ENCODE measurements at regions not wholly inside any gene's neighbourhood (a gene's known extent, or its start where the extent isn't known, plus 50 kb on each side); places are given as distances from the start of the nearest gene placed in this dataset.

DNA sequence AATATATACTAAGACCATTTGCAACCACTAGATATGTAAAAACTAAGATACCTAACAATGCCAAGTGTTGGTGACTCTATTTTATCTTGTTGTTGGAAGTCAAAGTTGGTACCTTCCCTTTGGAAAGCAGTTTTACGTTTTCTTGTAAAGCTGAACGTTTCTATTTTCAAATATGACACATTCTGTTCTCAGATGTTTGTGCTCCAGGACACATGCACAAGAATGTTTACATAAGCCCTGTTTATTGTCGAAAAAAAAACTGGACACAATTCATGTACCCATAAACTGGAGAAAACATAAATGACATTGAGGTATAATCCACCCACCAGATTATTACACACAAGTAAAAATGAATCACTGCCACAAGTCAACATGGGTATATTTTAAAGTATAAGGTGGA lies 967.4 kb downstream of the BCL11B start:
- TF ChIP-seq POLR2A (IDR thresholded peaks at IDR 0.05; ENCODE audit: low read length) (no peak), GATA1 (IDR thresholded peaks at IDR 0.05; ENCODE audit: low read depth, low read length) (no peak)
- no peak for DNase-seq

DNA sequence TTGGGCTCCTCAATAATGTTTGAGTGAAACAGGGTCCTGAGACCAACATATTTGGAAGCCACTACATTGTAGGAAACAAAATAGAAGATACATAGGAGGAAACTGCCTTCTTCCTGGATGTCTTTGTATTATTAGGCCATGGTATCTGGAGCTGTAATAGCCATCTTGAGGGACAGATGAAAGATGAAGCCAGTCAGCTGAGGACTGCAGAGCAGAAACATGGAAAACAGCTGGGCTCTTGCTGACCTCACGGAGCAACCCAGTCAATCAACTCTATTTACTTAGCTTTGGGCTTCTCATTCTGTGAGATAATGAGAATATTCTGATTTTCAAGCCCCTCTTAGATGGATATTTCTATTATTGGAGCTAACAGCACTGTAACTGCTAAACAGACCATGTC lies 962.4 kb downstream of the BCL11B start:
- TF ChIP-seq GATA1 (IDR thresholded peaks at IDR 0.05; ENCODE audit: low read depth, low read length) = no peak
- no peak for TF ChIP-seq POLR2A (IDR thresholded peaks at IDR 0.05; ENCODE audit: low read length)

DNA sequence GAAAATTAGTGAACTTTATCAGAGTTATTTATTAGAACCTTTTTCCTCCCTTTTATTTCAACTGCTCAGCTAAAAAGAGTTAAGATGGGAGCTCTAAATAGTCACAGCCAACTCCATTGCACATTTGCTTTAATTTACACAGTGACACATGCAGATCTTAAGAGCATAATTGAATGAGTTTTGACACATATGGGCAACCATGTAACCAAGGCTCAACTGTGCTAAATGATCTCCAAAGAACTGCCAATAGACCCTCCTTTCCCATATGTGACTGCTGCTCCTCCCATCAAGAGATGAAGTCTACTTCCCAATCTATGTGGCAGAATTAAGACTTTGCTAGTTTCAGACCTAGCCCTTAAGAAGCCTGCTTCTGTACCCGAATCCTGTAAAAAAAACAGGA lies 960.0 kb downstream of the BCL11B start:
- no peak for TF ChIP-seq POLR2A (IDR thresholded peaks at IDR 0.05; ENCODE audit: low read length)
- no peak for TF ChIP-seq GATA1 (IDR thresholded peaks at IDR 0.05; ENCODE audit: low read depth, low read length)
- no peak for DNase-seq

More for the DNA sequence above, 962.4 kb downstream of the BCL11B start:
- DNase-seq = no peak

DNA sequence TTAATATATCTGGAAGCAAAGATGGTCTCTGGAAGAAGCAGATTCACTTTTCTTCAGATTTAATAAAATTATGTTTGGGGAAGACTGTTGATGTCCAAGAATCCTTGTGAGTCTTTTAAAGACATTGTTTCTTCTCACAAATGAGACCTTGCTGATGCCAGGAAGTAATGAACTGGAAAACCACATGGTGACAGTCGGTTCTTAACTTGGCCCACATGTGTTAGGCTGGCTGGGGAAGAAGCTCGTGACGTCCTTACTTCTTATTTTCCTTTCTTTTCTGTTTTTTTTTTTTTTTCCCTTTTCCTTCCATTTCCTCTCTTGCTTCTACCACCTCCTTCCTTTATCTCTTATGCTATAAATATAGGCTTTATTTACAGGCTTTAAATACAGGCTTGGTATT lies 950.2 kb downstream of the BCL11B start:
- TF ChIP-seq POLR2A (IDR thresholded peaks at IDR 0.05; ENCODE audit: low read length) (no peak), GATA1 (IDR thresholded peaks at IDR 0.05; ENCODE audit: low read depth, low read length) (no peak)
- DNase-seq = no peak

DNA sequence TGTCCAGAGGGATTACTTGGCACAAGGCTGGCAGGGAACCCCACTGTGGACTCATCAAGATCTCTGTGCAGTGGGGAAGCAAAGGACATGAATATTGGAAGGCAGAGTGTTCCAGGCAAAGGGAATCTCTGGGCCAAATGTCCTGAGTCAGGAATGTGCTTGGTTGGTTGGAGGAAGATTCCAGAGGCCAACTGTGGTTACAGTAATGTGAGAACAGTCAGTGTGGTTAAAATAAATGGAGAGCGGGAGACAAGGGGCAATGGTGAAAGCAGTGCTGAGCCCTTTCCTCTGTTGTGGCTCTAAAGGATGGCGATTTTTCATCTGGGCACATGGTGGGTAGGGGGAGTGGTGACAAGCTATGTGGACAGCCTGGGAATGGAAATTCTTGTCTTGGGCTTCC lies 948.2 kb downstream of the BCL11B start:
- no peak for TF ChIP-seq GATA1 (IDR thresholded peaks at IDR 0.05; ENCODE audit: low read depth, low read length)
- TF ChIP-seq POLR2A (IDR thresholded peaks at IDR 0.05; ENCODE audit: low read length) = no peak
- no peak for DNase-seq

DNA sequence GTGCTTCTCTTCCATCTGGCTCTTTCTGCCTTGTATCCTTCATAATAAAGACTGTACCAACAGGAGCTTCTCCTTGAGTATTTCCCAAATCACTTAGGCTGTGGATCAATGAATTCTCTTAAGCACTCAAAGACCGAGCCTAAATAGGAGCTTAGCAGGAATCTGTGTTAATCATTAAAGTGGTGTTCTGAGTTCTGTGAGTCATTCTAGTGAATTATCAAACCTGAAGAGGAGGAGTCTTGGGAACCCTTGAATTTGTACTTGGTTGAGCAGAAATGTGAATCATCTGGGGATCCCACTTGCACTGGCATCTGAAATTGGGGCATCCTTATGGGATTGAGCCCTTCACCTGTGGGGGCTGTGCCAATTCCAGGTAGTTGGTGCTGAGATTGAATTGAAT lies 946.2 kb downstream of the BCL11B start:
- no peak for DNase-seq
- TF ChIP-seq POLR2A (IDR thresholded peaks at IDR 0.05; ENCODE audit: low read length) = no peak
- no peak for TF ChIP-seq GATA1 (IDR thresholded peaks at IDR 0.05; ENCODE audit: low read depth, low read length)

DNA sequence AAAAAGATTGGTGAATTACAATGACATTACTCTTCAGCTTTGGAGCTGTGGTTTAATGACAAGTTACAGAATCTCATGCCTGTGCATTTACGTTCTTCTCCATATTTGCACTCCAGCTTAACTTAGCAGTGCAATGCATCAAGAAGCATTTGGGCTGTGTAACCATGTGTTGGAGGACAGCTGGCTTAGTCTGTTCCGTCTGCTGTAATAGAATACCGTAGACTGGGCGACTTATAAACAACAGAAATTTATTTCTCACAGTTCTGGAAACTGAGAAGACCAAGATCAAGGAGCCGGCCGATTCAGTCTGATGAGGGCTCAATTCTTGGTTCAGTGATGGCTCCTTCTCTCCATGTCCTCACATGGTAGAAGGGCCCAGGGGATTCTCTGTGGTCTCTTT lies 943.5 kb downstream of the BCL11B start:
- TF ChIP-seq GATA1 (IDR thresholded peaks at IDR 0.05; ENCODE audit: low read depth, low read length) (no peak), POLR2A (IDR thresholded peaks at IDR 0.05; ENCODE audit: low read length) (no peak)
- no peak for DNase-seq

DNA sequence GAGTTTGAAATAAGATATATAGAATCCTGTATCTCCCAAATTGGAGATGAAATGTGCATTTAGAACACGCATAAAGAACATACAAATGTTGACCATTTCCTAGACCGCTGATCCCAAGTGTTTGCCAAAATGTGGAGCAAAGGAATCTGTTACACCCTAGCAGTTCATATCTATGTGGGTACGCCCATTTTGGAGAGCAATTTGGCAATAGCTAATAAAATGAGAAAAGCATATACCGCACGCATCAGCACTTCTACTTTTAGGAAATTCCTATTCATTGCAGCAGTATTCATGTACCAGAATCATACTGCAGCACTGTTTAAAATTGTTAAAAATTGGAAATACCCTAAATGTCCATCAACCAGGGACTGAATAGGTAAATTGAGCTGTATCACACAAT lies 937.8 kb downstream of the BCL11B start:
- DNase-seq = no peak
- TF ChIP-seq GATA1 (IDR thresholded peaks at IDR 0.05; ENCODE audit: low read depth, low read length) (no peak), POLR2A (IDR thresholded peaks at IDR 0.05; ENCODE audit: low read length) (no peak)

DNA sequence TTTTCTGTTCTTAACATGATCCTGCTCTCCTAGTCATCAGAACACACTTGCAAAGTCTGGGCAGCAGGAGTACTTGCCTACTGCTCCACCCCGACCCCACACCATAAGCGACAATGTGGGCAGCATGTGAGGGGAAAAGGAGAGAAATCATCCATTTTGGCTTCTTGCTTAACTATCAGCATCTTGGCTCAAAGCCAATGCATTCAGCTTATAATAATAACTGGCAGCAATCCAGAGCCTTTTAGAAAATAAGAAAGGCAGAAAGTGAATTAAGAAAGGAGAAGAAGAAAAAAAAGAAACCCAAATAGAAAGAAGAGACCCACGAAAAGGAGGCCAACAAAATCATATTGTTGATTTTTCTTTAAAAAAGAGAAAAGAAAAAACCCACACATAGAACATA lies 930.8 kb downstream of the BCL11B start:
- DNase-seq = no peak
- TF ChIP-seq GATA1 (IDR thresholded peaks at IDR 0.05; ENCODE audit: low read depth, low read length) = no peak
- no peak for TF ChIP-seq POLR2A (IDR thresholded peaks at IDR 0.05; ENCODE audit: low read length)

DNA sequence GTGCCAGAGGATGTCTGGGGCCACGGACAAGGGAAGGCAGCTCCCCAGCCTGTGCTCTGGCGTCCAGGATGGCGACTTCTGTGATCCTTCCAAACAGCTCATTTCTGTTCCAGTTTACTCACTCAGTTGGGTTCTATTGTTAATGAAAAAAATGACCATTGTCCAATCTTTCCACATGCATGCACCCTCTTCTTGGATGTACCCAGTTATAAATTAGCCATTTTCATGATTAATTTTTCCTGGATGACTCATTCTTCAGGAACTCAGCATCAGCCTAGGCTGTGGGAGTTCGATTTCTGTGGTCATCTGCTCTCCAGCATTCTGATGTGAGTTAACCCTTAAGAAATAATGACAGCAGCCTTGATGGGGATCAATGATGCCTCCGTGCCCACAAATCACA lies 926.8 kb downstream of the BCL11B start:
- DNase-seq = no peak

DNA sequence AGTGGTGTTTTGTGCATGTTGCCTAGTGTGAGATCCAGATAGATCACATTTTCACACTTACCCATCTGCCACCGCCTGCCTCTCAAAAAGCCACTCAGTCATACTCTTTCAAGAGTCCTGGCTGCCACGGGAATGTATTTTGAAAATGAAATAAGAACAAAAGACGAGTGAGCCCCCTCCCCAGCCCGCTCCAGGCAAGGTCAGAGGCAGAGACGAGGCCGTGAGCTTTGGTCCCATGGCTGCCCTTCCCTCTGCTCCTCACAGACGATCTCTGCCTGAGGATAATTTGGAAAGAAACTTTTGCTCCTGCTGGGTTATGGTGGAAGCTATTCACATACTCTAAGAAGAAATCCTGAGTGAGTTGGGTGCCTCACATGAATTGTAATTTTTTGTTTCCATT lies 924.3 kb downstream of the BCL11B start:
- no peak for DNase-seq
- TF ChIP-seq GATA1 (IDR thresholded peaks at IDR 0.05; ENCODE audit: low read depth, low read length) = no peak
- no peak for TF ChIP-seq POLR2A (IDR thresholded peaks at IDR 0.05; ENCODE audit: low read length)

More for the DNA sequence above, 926.8 kb downstream of the BCL11B start:
- TF ChIP-seq GATA1 (IDR thresholded peaks at IDR 0.05; ENCODE audit: low read depth, low read length) (no peak), POLR2A (IDR thresholded peaks at IDR 0.05; ENCODE audit: low read length) (no peak)

DNA sequence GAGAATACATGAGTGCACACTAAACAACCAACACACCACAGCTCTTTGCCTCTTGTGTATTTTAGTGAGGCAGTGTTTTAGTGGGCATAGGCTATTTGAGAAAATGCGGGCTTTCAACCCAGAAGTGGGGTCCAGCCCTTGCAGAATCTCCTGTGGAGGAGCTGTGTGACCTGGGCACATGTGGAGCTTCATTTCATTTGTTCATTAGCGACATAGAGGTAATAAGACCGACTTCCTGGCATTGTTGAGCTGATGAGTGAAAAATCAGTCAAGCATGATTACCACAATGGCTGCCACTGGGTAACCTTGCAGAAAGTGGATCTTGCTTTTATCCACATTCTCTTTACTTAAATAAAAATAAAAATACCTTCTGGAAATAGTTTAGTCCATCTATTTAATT lies 923.5 kb downstream of the BCL11B start:
- TF ChIP-seq POLR2A (IDR thresholded peaks at IDR 0.05; ENCODE audit: low read length) (no peak), GATA1 (IDR thresholded peaks at IDR 0.05; ENCODE audit: low read depth, low read length) (no peak)
- no peak for DNase-seq

DNA sequence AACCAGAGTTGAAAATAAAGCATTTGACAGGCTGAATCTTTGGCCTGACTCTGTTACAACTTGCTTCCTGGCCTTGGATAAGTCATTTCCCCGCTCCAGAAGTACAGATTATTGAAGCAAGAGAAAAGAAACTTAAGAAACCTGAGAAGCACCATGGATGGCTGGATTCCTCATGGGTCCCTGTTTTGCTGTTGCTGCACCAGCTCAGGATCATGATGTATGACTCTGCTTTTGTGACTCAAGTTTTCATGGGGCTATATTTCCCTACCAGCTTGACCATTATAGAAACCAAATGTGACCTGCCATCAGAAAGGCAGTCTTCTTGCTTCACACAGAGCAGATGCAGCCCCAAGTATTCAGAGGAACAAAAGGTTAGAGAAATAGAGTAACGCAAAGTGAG lies 921.8 kb downstream of the BCL11B start:
- DNase-seq = no peak

DNA sequence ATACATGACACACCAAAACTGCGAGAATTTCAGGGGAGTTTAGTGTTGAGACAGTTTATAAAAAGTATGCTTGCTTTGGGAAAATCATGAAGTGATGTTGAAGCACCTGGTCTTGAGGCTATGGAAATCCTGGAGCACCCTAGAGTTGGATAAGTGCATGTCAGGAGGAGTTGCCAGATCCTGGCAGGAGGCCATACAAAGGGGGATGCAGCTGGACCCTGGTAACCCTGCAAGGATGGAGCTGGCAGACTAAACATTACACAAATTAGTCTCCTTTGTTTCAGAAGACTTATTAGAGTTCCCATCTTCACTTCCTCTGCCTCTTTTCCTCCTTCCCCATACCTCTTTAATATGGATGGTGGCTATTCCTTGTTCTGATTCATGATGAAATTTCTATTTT lies 907.0 kb downstream of the BCL11B start:
- TF ChIP-seq POLR2A (IDR thresholded peaks at IDR 0.05; ENCODE audit: low read length) (no peak), GATA1 (IDR thresholded peaks at IDR 0.05; ENCODE audit: low read depth, low read length) (no peak)
- DNase-seq = no peak

More for the DNA sequence above, 921.8 kb downstream of the BCL11B start:
- TF ChIP-seq POLR2A (IDR thresholded peaks at IDR 0.05; ENCODE audit: low read length) (no peak), GATA1 (IDR thresholded peaks at IDR 0.05; ENCODE audit: low read depth, low read length) (no peak)

DNA sequence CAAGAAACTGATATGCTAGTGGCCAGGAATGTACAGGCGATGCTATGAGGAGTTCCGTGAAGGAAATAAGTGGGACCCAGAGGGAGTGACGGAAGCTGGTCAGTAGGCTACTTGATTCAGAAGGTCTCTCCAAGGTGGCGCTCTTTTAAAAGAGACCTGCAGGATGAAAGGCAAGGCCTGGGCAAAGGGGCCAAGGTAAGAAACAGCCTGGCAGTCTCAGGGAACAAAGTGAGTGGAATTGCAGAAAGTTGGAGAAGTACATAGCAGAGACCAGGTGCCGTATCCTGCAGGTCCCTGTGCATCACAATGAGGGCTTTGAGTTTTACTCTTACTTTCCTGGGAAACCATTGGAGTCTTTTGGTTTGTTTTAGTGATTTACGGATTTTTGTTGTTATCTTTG lies 905.6 kb downstream of the BCL11B start:
- TF ChIP-seq POLR2A (IDR thresholded peaks at IDR 0.05; ENCODE audit: low read length) (no peak), GATA1 (IDR thresholded peaks at IDR 0.05; ENCODE audit: low read depth, low read length) (no peak)
- no peak for DNase-seq

DNA sequence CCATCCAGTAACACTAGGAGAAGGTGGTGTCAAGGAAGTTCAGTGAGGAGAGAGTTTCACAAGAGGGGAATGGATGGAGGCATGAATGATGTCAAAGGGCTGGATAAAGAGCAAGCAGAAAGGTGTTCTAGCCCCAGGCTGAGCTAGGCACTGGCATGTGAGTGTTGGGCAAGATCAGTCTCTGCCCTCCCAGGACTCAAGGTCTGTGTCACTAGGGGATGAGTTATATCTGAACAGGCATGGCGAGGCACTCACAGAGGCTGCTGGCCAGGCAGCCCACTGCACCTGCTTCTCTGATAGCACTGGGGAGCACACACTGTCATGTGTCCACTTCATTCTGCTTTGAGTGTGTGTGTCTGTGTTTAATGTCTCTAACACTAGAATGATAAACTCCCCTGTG lies 903.8 kb downstream of the BCL11B start:
- no peak for DNase-seq

More for the DNA sequence above, 903.8 kb downstream of the BCL11B start:
- TF ChIP-seq POLR2A (IDR thresholded peaks at IDR 0.05; ENCODE audit: low read length) (no peak), GATA1 (IDR thresholded peaks at IDR 0.05; ENCODE audit: low read depth, low read length) (no peak)

Data from erythroblast (primary cell).